GM23248 (cell line): ENCODE measurements at regions not wholly inside any gene's neighbourhood (a gene's known extent, or its start where the extent isn't known, plus 50 kb on each side); places are given as distances from the start of the nearest gene placed in this dataset.

Experiments
- DNase-seq: peaks from one replicate; pipeline ENCODE4 v3.0.0-alpha.2; 2015
- H2AFZ ChIP-seq: fragments of 200-600 bp; sonication (generic); 2 replicates; pipeline ENCODE4 v1.6.1; 2016; ENCODE audit warnings: antibody characterized with exemption
- H3F3A ChIP-seq: fragments of 200-600 bp; sonication (generic); 2 replicates; pipeline ENCODE4 v1.6.1; 2016; ENCODE audit warnings: mild to moderate bottlenecking, antibody characterized with exemption, mixed run types; ENCODE audit not compliant: insufficient read depth
- H3K27ac ChIP-seq: fragments of 200-600 bp; sonication (generic); 2 replicates; pipeline ENCODE4 v1.5.1; 2016; ENCODE audit warnings: mild to moderate bottlenecking
- H3K27me3 ChIP-seq: fragments of 200-600 bp; sonication (generic); replicated peaks from 2 replicates; pipeline ENCODE4 v1.6.1; 2016; ENCODE audit warnings: mild to moderate bottlenecking; ENCODE audit not compliant: insufficient read depth
- H3K36me3 ChIP-seq: fragments of 200-600 bp; sonication (generic); 2 replicates; pipeline ENCODE4 v1.6.1; 2016; ENCODE audit warnings: low read depth, mild to moderate bottlenecking
- H3K4me1 ChIP-seq: fragments of 200-600 bp; sonication (generic); 2 replicates; pipeline ENCODE4 v1.6.1; 2016; ENCODE audit warnings: mild to moderate bottlenecking; ENCODE audit not compliant: insufficient read depth
- H3K4me2 ChIP-seq: fragments of 200-600 bp; sonication (generic); one replicate; pipeline ENCODE4 v1.6.1; 2016; ENCODE audit warnings: mild to moderate bottlenecking; ENCODE audit not compliant: unreplicated experiment
- H3K4me3 ChIP-seq: fragments of 200-600 bp; sonication (generic); 2 replicates; pipeline ENCODE4 v1.5.1; 2016; ENCODE audit warnings: mild to moderate bottlenecking
- H3K79me2 ChIP-seq: fragments of 200-600 bp; sonication (generic); 2 replicates; pipeline ENCODE4 v1.6.1; 2016; ENCODE audit warnings: mild to moderate bottlenecking; ENCODE audit not compliant: insufficient read depth
- H3K9ac ChIP-seq: fragments of 200-600 bp; sonication (generic); 2 replicates; pipeline ENCODE4 v1.6.1; 2016; ENCODE audit warnings: mild to moderate bottlenecking
- H3K9me2 ChIP-seq: fragments of 200-600 bp; sonication (generic); 2 replicates; pipeline ENCODE4 v1.6.1; 2016; ENCODE audit warnings: mixed run types, mild to moderate bottlenecking, moderate library complexity; ENCODE audit not compliant: insufficient read depth
- H3K9me3 ChIP-seq: fragments of 200-600 bp; sonication (generic); one replicate; pipeline ENCODE4 v1.6.1; 2017; ENCODE audit warnings: low read depth
- H4K20me1 ChIP-seq: fragments of 200-600 bp; sonication (generic); 2 replicates; pipeline ENCODE4 v1.6.0; 2016; ENCODE audit not compliant: insufficient read depth
- EZH2 ChIP-seq: fragments of 200-600 bp; sonication (generic); IDR thresholded peaks from 2 replicates; pipeline ENCODE4 v1.6.1; 2018; ENCODE audit warnings: antibody characterized with exemption, mild to moderate bottlenecking; ENCODE audit not compliant: insufficient read depth, poor library complexity, severe bottlenecking
- EZH2phosphoT487 ChIP-seq: fragments of 200-600 bp; sonication (generic); IDR thresholded peaks from 2 replicates; pipeline ENCODE4 v1.6.1; 2018; ENCODE audit warnings: antibody characterized with exemption, moderate library complexity, mild to moderate bottlenecking, low read depth; ENCODE audit not compliant: insufficient read depth
- WGBS, 2 experiments: methylation state at CpG; one replicate each; pipeline ENCODE4 v1.1.6; 2015 to 2017; ENCODE audit warnings: low lambda C conversion rate in 2 of 2, low coverage in 1 of 2; ENCODE audit errors: missing lambda C conversion rate in 2 of 2; 5-methylcytosine and 5-hydroxymethylcytosine counted together
- in situ Hi-C: fragments of 300-500 bp; cut with MboI; formaldehyde crosslinking; loops from 2 replicates; pipeline ENCODE4 v1.15.0; 2020

DNA sequence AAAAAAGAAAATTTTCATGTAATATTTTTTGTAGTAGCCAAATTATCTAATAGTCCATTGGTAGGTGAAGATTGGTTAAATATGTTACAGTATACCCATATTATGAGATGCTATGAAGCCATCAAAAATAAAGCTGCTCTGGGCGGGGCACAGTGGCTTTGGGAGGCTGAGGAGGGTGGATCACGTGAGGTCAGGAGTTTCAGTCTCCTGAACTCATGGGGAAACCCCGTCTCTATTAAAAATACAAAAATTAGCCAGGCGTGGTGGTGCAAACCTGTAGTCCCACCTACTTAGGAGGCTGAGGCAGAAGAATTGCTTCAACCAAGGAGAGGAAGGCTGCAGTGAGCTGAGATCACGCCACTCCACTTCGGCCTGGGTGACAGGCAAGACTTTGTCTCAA is 360.5 kb downstream of the KIF16B start:
- H3K9ac ChIP-seq: no peak overlapping the region
- H3K4me1 ChIP-seq: no peaks in the 10 kb centered on the region
- H3K27ac ChIP-seq: no peak overlapping the region
- H3K4me3 ChIP-seq: no peak overlapping the region
- no peaks in the 10 kb centered on the region for H3F3A ChIP-seq
- no peak for TF ChIP-seq EZH2phosphoT487
- no peak for TF ChIP-seq EZH2
- no peaks in the 10 kb centered on the region for H4K20me1 ChIP-seq
- WGBS, 2 experiments: 27 to 38% methylated on average over 6 of the region's 6 CpGs
- in situ Hi-C loops: no loop called here
- H3K9me2 ChIP-seq: no peaks in the 10 kb centered on the region
- H3K9me3 ChIP-seq: no peaks in the 10 kb centered on the region
- H2AFZ ChIP-seq: no peak overlapping the region
- H3K36me3 ChIP-seq: no peaks in the 10 kb centered on the region
- no peaks in the 10 kb centered on the region for H3K79me2 ChIP-seq
- no peaks in the 10 kb centered on the region for H3K27me3 ChIP-seq
- no peak for DNase-seq
- H3K4me2 ChIP-seq: no peak overlapping the region

DNA sequence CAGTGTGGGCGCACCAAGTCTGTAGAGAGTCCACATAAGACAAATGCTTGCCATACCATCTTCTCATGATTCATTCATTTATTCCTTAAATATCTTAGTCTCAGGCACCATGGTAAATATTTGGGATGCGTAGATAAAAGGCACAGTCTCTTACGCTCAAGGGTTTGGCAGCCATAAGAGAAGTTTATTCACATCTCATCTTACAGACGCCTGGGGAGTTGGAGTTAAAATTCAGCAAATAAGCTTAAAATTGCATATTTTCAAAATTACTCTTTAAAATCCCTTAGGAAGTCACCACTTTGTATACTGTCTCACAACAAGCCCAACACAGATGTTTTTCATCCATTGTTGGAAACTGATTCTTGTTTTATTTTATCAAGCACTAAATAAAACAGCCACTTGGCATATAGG is 363.3 kb downstream of the KIF16B start:
- TF ChIP-seq EZH2phosphoT487 (no peak), EZH2 (no peak)
- in situ Hi-C loops: no loop called here

DNA sequence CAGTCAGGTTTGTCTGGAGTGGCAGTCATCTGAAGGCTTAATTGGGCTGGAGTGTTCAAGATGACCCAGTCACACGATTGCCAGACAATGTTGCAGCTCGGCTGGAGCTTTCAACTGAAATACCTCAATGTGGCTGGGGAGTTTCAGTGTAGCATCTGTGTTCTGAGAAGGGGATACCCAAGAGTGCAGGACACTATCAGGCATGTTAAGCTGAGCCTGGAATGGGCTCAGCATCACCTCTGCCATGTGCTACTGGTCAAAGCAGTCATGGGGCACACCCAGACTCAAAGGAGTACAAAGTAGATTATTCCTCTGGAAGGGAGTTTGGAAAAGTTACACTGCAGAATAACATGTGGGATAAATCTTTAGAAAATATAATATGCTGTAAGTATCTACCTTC is 363.9 kb downstream of the KIF16B start:
- in situ Hi-C loops: no loop called here
- no peak overlapping the region for H2AFZ ChIP-seq
- no peak overlapping the region for H3K4me3 ChIP-seq
- no peaks in the 10 kb centered on the region for H3K27me3 ChIP-seq
- H4K20me1 ChIP-seq: no peaks in the 10 kb centered on the region
- TF ChIP-seq EZH2phosphoT487: no peak
- TF ChIP-seq EZH2: no peak
- no peaks in the 10 kb centered on the region for H3K36me3 ChIP-seq
- H3K9me3 ChIP-seq: no peaks in the 10 kb centered on the region
- DNase-seq: peak; percentile 5
- WGBS, 2 experiments: 9 to 12% methylated on average over 2 of the region's 2 CpGs
- no peaks in the 10 kb centered on the region for H3K9me2 ChIP-seq
- H3K4me1 ChIP-seq: no peaks in the 10 kb centered on the region
- no peaks in the 10 kb centered on the region for H3K79me2 ChIP-seq
- no peak overlapping the region for H3K4me2 ChIP-seq
- no peaks in the 10 kb centered on the region for H3F3A ChIP-seq
- H3K9ac ChIP-seq: no peak overlapping the region
- no peak overlapping the region for H3K27ac ChIP-seq

More for the DNA sequence above, 363.3 kb downstream of the KIF16B start:
- Histone ChIP-seq H3F3A (no peaks in the 10 kb centered on the region), H3K4me1 (no peaks in the 10 kb centered on the region), H3K4me2 (no peak overlapping the region), H2AFZ (no peak overlapping the region), H3K27ac (no peak overlapping the region), H3K27me3 (no peaks in the 10 kb centered on the region), H3K4me3 (no peak overlapping the region), H3K9me2 (no peaks in the 10 kb centered on the region), H3K79me2 (no peaks in the 10 kb centered on the region), H4K20me1 (no peaks in the 10 kb centered on the region), H3K9ac (no peak overlapping the region), H3K9me3 (no peaks in the 10 kb centered on the region), H3K36me3 (no peaks in the 10 kb centered on the region)
- 18 to 24% methylated on average over 4 of the region's 4 CpGs for WGBS, 2 experiments
- DNase-seq: peak; percentile 33

DNA sequence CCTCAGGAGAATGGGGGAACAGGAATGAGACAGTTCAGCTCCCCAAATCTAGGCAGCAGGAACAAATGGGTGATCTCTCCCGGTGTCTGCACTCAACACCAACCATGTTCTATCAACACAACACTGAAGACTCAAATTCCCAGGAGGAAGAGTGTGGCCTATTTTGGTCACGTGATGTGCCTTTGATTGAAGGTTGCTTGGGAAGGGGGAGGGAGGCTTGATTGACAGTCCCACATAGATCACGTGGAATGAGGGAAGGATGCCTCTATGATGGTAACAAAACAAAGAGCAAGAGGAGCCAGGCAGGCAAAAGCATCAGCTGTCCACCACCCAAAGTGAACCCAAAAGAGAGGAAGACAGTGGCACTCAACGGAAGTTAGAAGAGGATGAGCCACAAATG is 364.8 kb downstream of the KIF16B start:
- no peak overlapping the region for H3K4me2 ChIP-seq
- no peak overlapping the region for H3K27ac ChIP-seq
- H2AFZ ChIP-seq: no peak overlapping the region
- H3K9me2 ChIP-seq: no peaks in the 10 kb centered on the region
- H3K36me3 ChIP-seq: no peaks in the 10 kb centered on the region
- DNase-seq: no peak
- WGBS, 2 experiments: 31 to 43% methylated on average over 4 of the region's 4 CpGs
- no peak for TF ChIP-seq EZH2phosphoT487
- TF ChIP-seq EZH2: no peak
- no peaks in the 10 kb centered on the region for H3K9me3 ChIP-seq
- H3K9ac ChIP-seq: no peak overlapping the region
- in situ Hi-C loops: no loop called here
- no peaks in the 10 kb centered on the region for H3K79me2 ChIP-seq
- H4K20me1 ChIP-seq: no peaks in the 10 kb centered on the region
- H3K27me3 ChIP-seq: no peaks in the 10 kb centered on the region
- H3K4me3 ChIP-seq: no peak overlapping the region
- H3F3A ChIP-seq: no peaks in the 10 kb centered on the region
- H3K4me1 ChIP-seq: no peaks in the 10 kb centered on the region

DNA sequence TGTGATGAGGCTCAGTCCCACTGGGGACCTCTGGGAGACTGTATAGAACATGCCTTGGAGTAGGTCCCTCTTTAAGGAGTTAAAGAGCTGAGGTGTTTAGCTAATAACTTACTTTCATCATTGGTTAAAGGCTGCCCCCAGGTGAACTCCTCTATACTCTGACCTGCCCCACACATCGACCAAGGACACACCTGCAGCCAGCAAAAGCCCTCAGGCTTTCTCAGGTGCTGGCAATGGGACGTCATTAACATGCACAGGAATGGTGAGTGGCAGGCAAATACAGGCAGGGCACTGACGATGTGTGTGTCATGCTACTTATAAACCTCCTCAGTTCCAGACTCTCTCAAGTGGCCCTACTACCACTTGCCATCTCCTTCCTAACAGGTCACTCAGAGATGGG is 366.4 kb downstream of the KIF16B start:
- no peaks in the 10 kb centered on the region for H3F3A ChIP-seq
- no peak overlapping the region for H3K4me2 ChIP-seq
- in situ Hi-C loops: no loop called here
- 27 to 30% methylated on average over 3 of the region's 3 CpGs for WGBS, 2 experiments
- H3K4me1 ChIP-seq: no peaks in the 10 kb centered on the region
- no peak overlapping the region for H3K4me3 ChIP-seq
- no peaks in the 10 kb centered on the region for H3K9me2 ChIP-seq
- no peaks in the 10 kb centered on the region for H3K9me3 ChIP-seq
- H3K27ac ChIP-seq: no peak overlapping the region
- TF ChIP-seq EZH2phosphoT487 (no peak), EZH2 (no peak)
- H3K79me2 ChIP-seq: no peaks in the 10 kb centered on the region
- no peaks in the 10 kb centered on the region for H3K27me3 ChIP-seq
- H3K9ac ChIP-seq: no peak overlapping the region
- DNase-seq: no peak
- H4K20me1 ChIP-seq: no peaks in the 10 kb centered on the region
- no peaks in the 10 kb centered on the region for H3K36me3 ChIP-seq
- H2AFZ ChIP-seq: no peak overlapping the region
